Neural cell (in vitro differentiated cells): ENCODE measurements at regions not wholly inside any gene's neighbourhood (a gene's known extent, or its start where the extent isn't known, plus 50 kb on each side); places are given as distances from the start of the nearest gene placed in this dataset.

Experiments used
- H2AFZ ChIP-seq: fragments of 200-600, 300-800 bp; sonication (generic), shearing (Covaris generic); 2 replicates; pipeline ENCODE4 v1.6.0; 2014; ENCODE audit warnings: low read depth, mild to moderate bottlenecking, antibody characterized with exemption, low read length, moderate library complexity
- H3F3A ChIP-seq: fragments of 200-600 bp; shearing (Covaris generic); 2 replicates; pipeline ENCODE4 v1.6.1; 2016; ENCODE audit warnings: mild to moderate bottlenecking, moderate library complexity, mixed read lengths, antibody characterized with exemption, low read length; ENCODE audit not compliant: insufficient read depth, poor library complexity, severe bottlenecking
- H3K27ac ChIP-seq: fragments of 200-600, 300-800 bp; sonication (generic), shearing (Covaris generic); 2 replicates; pipeline ENCODE4 v1.5.1; 2014; ENCODE audit warnings: mild to moderate bottlenecking, low read length, moderate library complexity
- H3K27me3 ChIP-seq: fragments of 300-800, 200-600 bp; sonication (generic), shearing (Covaris generic); 2 replicates; pipeline ENCODE4 v1.6.0; 2014; ENCODE audit warnings: mild to moderate bottlenecking, low read depth, low read length, moderate library complexity; ENCODE audit not compliant: insufficient read depth
- H3K36me3 ChIP-seq: fragments of 300-800, 200-600 bp; sonication (generic), shearing (Covaris generic); 2 replicates; pipeline ENCODE4 v1.5.1; 2014; ENCODE audit warnings: mild to moderate bottlenecking, antibody characterized with exemption, low read length, moderate library complexity; ENCODE audit not compliant: insufficient read depth
- H3K4me2 ChIP-seq: fragments of 300-800, 200-600 bp; sonication (generic), shearing (Covaris generic); 2 replicates; pipeline ENCODE4 v1.6.0; 2014; ENCODE audit warnings: mild to moderate bottlenecking, low read length
- H3K4me3 ChIP-seq: fragments of 300-800, 200-600 bp; sonication (generic), shearing (Covaris generic); 2 replicates; pipeline ENCODE4 v1.5.1; 2014; ENCODE audit warnings: mild to moderate bottlenecking, low read length, moderate library complexity
- H3K79me2 ChIP-seq: fragments of 200-600 bp; shearing (Covaris generic); replicated peaks from 2 replicates; pipeline ENCODE4 v1.6.0; 2014; ENCODE audit warnings: mild to moderate bottlenecking, low read length, moderate library complexity; ENCODE audit not compliant: insufficient read depth
- H3K9ac ChIP-seq: fragments of 300-800, 200-600 bp; sonication (generic), shearing (Covaris generic); 2 replicates; pipeline ENCODE4 v1.6.1; 2016; ENCODE audit warnings: mild to moderate bottlenecking, low read length, mixed read lengths
- H3K9me2 ChIP-seq: fragments of 200-600 bp; shearing (Covaris generic); 2 replicates; pipeline ENCODE4 v1.6.1; 2016; ENCODE audit warnings: mild to moderate bottlenecking, low read length, mixed read lengths; ENCODE audit not compliant: insufficient read depth
- H3K9me3 ChIP-seq: fragments of 200-600, 300-800 bp; sonication (generic), shearing (Covaris generic); 2 replicates; pipeline ENCODE4 v1.6.1; 2016; ENCODE audit warnings: mild to moderate bottlenecking, mixed run types, low read length, moderate library complexity, mixed read lengths
- H4K20me1 ChIP-seq: fragments of 200-600 bp; shearing (Covaris generic); 2 replicates; pipeline ENCODE4 v1.6.1; 2016; ENCODE audit warnings: mild to moderate bottlenecking, mixed run types; ENCODE audit not compliant: insufficient read depth
- CTCF ChIP-seq: fragments of 450-650 bp; IDR thresholded peaks from 2 replicates; pipeline ENCODE4 v1.5.1; 2014; ENCODE audit warnings: antibody characterized with exemption, mild to moderate bottlenecking, moderate library complexity; ENCODE audit not compliant: poor library complexity, severe bottlenecking
- EP300 ChIP-seq: fragments of 450-650 bp; conservative IDR thresholded peaks from 2 replicates; pipeline ENCODE4 v1.6.1; 2014; ENCODE audit warnings: antibody characterized with exemption, mild to moderate bottlenecking, moderate library complexity; ENCODE audit not compliant: poor library complexity, severe bottlenecking
- EZH2 ChIP-seq: fragments of 200-600, 300-800 bp; shearing (Covaris generic), sonication (generic); IDR thresholded peaks from 2 replicates; pipeline ENCODE4 v1.6.1; 2014; ENCODE audit warnings: antibody characterized with exemption, low read length, borderline replicate concordance, mild to moderate bottlenecking; ENCODE audit not compliant: insufficient read depth, poor library complexity, severe bottlenecking
- MXI1 ChIP-seq: fragments of 450-650 bp; conservative IDR thresholded peaks from 2 replicates; pipeline ENCODE4 v1.6.1; 2014; ENCODE audit warnings: antibody characterized with exemption, mild to moderate bottlenecking; ENCODE audit not compliant: poor library complexity, severe bottlenecking
- POLR2AphosphoS5 ChIP-seq: IDR thresholded peaks from 2 replicates; pipeline ENCODE4 v1.6.1; 2012
- RAD21 ChIP-seq: fragments of 450-650 bp; conservative IDR thresholded peaks from 2 replicates; pipeline ENCODE4 v1.6.1; 2014; ENCODE audit warnings: antibody characterized with exemption, mild to moderate bottlenecking, moderate library complexity
- REST ChIP-seq: IDR thresholded peaks from 2 replicates; pipeline ENCODE4 v1.6.1; 2012; ENCODE audit warnings: borderline replicate concordance
- SMC3 ChIP-seq: fragments of 450-650 bp; conservative IDR thresholded peaks from 2 replicates; pipeline ENCODE4 v1.6.1; 2014; ENCODE audit warnings: antibody characterized with exemption, mild to moderate bottlenecking, moderate library complexity; ENCODE audit not compliant: poor library complexity
- TAF1 ChIP-seq: IDR thresholded peaks from 2 replicates; pipeline ENCODE4 v1.6.1; 2012; ENCODE audit warnings: low read depth

- Histone ChIP-seq H2AFZ (no peak overlapping the region), H3K27me3 (no peaks in the 10 kb centered on the region), H3K79me2 (no peaks in the 10 kb centered on the region), H4K20me1 (no peaks in the 10 kb centered on the region), H3K36me3 (no peaks in the 10 kb centered on the region), H3K9me3 (no peaks in the 10 kb centered on the region), H3K27ac (no peak overlapping the region), H3K9me2 (no peaks in the 10 kb centered on the region), H3F3A (no peaks in the 10 kb centered on the region), H3K4me2 (no peak overlapping the region), H3K4me3 (no peak overlapping the region), H3K9ac (no peak overlapping the region)
- TF ChIP-seq EP300 (no peak), POLR2AphosphoS5 (no peak), RAD21 (no peak), MXI1 (no peak), EZH2 (no peak), TAF1 (no peak), REST (no peak), SMC3 (no peak), CTCF (no peak)
Observed at GRCh38 chr6:11433860-11434259, 103.7 kb upstream of the TMEM170B start.

- Histone ChIP-seq H3K36me3 (no peaks in the 10 kb centered on the region), H4K20me1 (no peaks in the 10 kb centered on the region), H2AFZ (no peak overlapping the region), H3K9me3 (no peaks in the 10 kb centered on the region), H3F3A (no peaks in the 10 kb centered on the region), H3K27me3 (no peaks in the 10 kb centered on the region), H3K9me2 (no peaks in the 10 kb centered on the region), H3K27ac (no peak overlapping the region), H3K9ac (no peak overlapping the region), H3K4me3 (no peak overlapping the region), H3K79me2 (no peaks in the 10 kb centered on the region), H3K4me2 (no peak overlapping the region)
- TF ChIP-seq EZH2 (no peak), REST (no peak), RAD21 (no peak), MXI1 (no peak), SMC3 (no peak), TAF1 (no peak), EP300 (no peak), POLR2AphosphoS5 (no peak), CTCF (no peak)
Observed at GRCh38 chr6:11432713-11433450, 104.7 kb upstream of the TMEM170B start.
